ENCODE measurements at regions not wholly inside any gene's neighbourhood (a gene's known extent, or its start where the extent isn't known, plus 50 kb on each side); places are given as distances from the start of the nearest gene placed in this dataset.

- TF ChIP-seq EZH2 (IDR thresholded peaks at IDR 0.05; ENCODE audit: borderline replicate concordance, low read depth, low read length, severe bottlenecking) (no peak), CTCF (IDR thresholded peaks at IDR 0.05; ENCODE audit: borderline replicate concordance, extremely low read depth, low read length, poor library complexity, severe bottlenecking) (no peak)
These were observed 281.9 kb upstream of the DPH6 start for GRCh38 chr15:35827911-35828310.

All from DND-41 (cell line).